HG03196 (cell line): ENCODE measurements at regions not wholly inside any gene's neighbourhood (a gene's known extent, or its start where the extent isn't known, plus 50 kb on each side); places are given as distances from the start of the nearest gene placed in this dataset.
"Not testable (repeated sequence)": the region's sequence is repeated elsewhere in the genome, so short reads cannot be mapped to it uniquely, and the experiment has no call there.

Source experiments
- ATAC-seq: cut with Tn5 transposase; IDR thresholded peaks from one replicate; pipeline ENCODE4 v1.9.1; 2021; ENCODE audit not compliant: unreplicated experiment

- no peak for ATAC-seq
Observed at GRCh38 chr2:192559587-192559986, 364.9 kb upstream of the TMEFF2 start.

DNA sequence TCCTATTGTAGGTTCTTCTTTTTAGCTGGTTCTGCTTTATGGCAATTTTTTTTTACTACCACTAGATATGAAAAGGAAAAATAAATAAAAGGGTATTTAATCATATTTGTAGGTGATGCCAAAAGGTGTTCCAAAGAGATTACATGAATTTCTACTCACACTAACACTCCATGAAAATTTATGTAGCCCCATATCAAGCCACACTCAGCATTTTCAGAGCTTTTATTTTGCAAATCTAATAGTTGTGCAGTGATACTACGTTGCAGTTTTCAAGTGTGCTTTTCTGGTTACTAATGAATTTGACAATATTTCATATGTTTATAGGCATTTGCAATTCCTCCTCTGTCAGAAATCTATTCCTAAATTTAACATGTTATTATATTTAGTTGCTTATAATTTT is 363.9 kb upstream of the TMEFF2 start:
- ATAC-seq = no peak

- no peak for ATAC-seq
Observed at GRCh38 chr2:192555740-192556139, 361.0 kb upstream of the TMEFF2 start.

GRCh38 chr2:192551760-192552159 is 357.0 kb upstream of the TMEFF2 start:
- ATAC-seq = no peak

DNA sequence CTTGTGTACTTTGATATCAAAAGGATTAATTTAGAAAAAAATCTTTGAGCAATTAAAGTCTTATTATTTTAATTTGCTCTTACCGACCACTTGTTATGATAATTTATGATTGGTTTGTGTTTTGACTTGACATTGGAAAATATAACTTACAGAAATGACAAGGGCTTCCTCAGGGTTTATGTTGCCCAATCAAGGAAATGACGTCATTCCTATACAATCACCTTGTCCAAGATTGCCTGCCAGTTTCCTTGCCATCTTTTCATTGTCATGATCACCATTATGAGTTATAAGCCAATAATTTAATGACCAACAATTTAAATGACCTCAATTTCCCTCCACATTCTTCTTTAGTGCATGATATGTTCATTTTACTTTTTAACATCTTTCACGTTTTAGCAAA is 351.8 kb upstream of the TMEFF2 start:
- no peak for ATAC-seq

- no peak for ATAC-seq
Observed at GRCh38 chr2:192544371-192544955, 349.7 kb upstream of the TMEFF2 start.

DNA sequence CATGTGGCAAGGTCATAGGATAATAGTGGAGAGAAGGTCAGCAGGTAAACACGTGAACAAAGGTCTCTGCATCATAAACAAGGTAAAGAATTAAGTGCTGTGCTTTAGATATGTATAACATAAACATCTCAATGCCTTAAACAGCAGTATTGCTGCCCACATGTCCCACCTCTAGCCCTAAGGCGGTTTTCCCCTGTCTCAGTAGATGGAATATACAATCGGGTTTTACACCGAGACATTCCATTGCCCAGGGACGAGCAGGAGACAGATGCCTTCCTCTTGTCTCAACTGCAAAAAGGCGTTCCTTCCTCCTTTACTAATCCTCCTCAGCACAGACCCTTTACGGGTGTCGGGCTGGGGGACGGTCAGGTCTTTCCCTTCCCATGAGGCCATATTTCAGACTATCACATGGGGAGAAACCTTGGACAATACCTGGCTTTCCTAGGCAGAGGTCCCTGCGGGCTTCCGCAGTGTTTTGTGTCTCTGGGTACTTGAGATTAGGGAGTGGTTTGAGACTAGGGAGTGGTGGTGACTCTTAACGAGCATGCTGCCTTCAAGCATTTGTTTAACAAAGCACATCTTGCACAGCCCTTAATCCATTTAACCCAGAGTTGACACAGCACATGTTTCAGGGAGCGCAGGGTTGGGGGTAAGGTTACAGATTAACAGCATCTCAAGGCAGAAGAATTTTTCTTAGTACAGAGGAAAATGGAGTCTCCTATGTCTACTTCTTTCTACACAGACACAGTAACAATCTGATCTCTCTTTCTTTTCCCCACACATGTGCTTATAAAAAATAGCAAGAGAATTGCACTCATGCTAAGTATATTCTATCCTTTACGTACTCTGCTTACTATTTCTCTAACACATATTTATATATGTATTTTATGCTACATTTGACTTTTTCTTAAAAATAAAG is 347.7 kb upstream of the TMEFF2 start:
- not testable (repeated sequence) for ATAC-seq

DNA sequence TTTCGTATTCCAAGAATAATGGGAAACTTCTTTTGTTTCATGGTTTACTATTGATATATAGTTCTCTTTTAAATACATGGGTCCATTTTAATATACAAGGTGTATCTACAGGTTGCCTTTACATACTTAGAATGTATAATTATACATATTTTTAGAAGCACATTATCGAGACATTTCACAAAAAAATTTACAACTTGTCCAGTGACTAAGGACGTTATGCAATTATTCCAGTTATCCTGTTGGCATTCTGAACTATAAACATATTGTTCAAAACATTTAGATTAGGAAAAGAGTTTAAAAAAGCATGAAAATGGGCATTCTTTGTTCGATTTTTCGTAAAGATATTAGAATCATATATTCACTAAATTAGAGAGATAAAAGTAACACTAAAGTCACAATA is 344.6 kb upstream of the TMEFF2 start:
- ATAC-seq = no peak

DNA sequence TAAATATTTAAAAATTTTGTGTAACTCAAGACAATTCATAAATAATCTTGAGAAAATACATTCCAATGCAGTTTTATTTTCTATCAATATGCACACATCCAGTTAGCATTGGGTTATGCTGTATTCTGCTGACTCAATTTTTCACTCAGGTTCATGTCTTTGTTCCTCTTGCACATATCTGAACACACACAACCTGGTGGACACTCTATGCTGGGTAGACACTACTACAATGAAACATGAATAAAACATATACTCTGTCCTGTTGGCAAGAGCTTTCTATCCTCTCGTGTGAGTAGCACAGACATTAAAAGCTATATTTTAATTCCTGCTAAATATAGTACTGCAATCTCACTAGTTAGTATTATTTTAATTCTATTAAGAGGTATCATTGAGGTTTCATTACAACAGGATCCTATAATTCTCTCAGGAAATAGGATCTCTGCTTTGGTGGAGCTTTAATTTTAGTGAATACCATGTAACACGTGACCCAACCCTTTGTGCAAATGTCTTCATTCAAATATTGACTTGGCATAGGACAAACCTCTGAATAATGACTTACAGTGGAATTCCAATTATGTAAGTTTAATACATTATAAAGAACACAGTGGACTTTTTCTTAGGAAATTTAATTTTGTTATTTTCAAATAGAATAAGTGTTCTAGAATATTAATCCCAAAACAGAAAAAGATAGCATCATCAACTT is 342.3 kb upstream of the TMEFF2 start:
- no peak for ATAC-seq

- ATAC-seq = no peak
Observed at GRCh38 chr2:192535956-192536921, 341.5 kb upstream of the TMEFF2 start.

DNA sequence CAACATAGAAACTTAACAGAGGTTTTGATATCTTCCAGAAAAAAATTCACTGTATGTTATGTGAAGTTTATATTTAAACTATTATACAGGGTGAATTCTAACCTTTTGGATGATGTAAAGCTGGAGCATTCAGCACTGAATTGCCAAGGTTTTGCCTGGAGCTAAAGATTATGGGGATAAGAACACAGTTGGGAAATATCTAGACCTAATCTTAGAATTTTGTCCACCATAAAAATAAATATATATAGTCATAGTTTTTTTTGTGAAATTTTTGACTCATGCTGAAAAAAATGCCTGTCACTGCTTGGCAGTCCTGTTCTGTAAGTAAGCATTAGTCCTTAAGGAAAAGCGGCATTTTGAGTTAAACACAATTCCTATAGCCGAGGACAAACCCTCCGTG is 339.3 kb upstream of the TMEFF2 start:
- no peak for ATAC-seq

DNA sequence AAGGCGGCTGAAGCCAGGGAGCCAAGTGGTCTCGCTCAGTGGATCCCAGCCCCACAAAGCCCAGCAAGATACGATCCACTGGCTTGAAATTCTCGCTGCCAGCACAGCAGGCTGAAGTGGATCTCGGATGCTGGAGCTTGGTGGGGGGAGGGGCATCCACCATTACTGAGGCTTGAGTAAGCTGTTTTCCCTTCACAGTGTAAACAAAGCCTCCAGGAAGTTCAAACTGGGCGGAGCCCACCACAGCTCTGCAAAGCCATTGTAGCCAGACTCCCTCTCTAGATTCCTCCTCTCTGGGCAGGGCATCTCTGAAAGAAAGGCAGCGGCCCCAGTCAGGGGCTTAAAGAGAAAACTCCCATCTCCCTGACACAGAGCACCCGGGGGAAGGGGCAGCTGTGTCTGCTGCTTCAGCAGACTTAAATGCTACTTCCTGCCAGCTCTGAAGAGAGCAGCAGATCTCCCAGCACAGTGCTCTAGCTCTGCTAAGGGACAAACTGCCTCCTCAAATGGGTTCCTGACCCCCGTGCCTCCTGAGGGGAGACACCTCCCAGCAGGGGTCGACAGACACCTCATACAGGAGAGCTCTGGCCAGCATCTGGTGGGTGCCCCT is 330.0 kb upstream of the TMEFF2 start:
- not testable (repeated sequence) for ATAC-seq

DNA sequence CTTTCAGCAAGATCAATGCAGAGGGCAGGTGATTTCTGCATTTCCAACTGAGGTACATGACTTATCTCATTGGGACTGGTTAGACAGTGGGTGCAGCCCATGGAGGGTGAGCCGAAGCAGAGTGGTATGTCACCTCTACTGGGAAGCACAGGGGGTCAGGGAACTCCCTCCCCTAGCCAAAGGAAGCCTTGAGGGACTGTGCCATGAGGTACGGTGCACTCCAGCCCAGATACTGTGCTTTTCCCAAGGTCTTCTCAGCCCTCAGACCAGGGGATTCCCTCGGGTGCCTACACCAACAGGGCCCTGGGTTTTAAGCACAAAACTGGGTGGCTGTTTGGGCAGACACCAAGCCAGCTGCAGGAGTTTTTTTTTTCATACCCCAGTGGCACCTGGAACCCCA is 329.5 kb upstream of the TMEFF2 start:
- ATAC-seq = not testable (repeated sequence)

GRCh38 chr2:192515937-192516336 is 321.2 kb upstream of the TMEFF2 start:
- no peak for ATAC-seq

DNA sequence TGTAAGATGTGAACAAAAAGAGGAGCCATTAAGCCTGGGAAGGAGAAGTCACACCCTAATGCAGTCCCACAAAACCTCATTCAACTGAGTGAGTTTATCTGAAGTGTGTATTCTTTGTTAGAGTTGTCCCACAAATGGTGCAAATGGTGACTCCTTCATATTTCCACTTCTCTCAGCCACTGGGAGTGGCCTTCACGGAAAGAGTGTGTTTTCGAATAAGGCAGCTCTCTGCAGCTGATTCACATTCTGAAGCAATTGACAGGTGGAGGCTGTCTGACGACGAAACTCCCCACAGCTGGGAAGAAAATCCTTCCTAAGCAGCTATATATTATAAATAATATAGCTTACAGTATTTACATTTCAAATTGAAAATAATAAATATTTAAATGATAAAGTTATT is 318.8 kb upstream of the TMEFF2 start:
- no peak for ATAC-seq

DNA sequence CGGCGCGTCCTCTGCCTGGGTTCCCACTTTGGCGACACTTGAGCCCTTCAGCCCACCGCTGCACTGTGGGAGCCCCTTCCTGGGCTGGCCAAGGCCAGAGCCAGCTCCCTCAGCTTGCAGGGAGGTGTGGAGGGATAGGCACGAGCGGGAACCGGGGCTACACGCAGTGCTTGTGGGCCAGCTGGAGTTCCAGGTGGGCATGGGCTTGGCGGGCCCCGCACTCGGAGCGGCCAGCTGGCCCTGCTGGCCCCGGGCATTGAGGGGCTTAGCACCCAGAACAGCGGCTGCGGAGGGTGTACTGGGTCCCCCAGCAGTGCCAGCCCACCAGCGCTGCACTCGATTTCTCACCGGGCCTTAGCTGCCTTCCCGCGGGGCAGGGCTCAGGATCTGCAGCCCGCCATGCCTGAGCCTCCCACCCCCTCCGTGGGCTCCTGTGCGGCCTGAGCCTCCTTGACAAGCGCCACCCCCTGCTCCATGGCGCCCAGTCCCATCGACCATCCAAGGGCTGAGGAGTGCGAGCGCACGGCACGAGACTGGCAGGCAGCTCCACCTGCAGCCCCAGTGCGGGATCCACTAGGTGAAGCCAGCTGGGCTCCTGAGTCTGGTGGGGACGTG is 313.2 kb upstream of the TMEFF2 start:
- not testable (repeated sequence) for ATAC-seq

DNA sequence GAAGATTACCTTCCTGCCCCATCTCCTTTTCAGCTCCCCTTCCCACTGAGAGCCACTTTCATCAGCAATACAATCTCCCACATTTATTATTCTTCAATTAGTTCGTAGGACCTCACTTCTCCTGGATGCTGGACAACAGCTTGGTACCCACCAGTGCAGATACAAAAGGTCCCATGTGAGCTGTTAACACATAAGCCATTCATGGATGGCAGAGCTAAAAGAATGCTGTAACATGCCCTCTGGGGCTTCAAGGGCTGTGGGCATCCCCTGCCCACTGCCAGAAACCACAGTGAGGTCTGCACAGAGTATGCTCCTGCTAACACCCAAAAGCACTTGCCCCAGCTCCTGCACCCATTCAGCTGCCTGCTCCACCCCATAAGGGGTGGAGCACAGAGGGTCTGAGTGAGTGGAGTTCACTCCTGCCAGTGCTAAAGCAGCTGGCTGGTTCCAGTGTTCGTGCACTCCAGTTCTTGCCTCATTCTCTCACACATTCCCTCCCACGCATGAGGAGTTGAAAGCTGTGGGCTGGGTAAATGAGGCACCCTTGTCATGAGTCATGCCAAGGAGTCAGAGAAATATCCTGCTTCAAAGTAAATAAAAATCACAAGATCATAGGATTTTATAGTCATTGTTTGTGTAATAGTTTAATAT is 305.9 kb upstream of the TMEFF2 start:
- peak; percentile 93 for ATAC-seq

DNA sequence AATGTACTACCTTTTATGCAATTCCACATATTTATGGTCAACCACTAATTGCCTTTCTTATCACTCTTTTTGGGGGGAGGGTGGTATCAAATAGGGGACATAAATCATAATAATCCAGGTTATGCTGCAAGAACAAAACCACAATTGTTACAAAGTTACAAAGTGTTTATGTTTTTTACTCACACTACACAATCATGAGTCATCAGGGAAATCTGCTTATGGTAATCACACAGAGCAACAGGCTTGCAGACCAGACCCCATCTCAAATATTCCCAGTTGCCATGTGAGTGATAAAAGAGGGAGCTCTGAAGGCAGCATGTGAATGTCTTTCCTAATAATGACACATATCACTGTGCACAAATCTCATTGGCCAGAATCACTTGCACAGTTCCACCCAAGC is 304.7 kb upstream of the TMEFF2 start:
- ATAC-seq = no peak

GRCh38 chr2:192498747-192499146 is 304.0 kb upstream of the TMEFF2 start:
- no peak for ATAC-seq
